PC-3 (cell line): ENCODE measurements at regions not wholly inside any gene's neighbourhood (a gene's known extent, or its start where the extent isn't known, plus 50 kb on each side); places are given as distances from the start of the nearest gene placed in this dataset.

Experiments used
- ATAC-seq: fragments of 200-7000 bp; cut with Tn5 transposase; 2 replicates; pipeline ENCODE4 v1.9.1; 2020; ENCODE audit warnings: mild to moderate bottlenecking, moderate library complexity
- BruUV-seq: library from RNA; stranded (reverse); fragments of 400-500 nt; replicated peaks from 2 replicates; lab custom pipeline; 2021; lab: Mats Ljungman, UMichigan
- CTCF ChIA-PET: fragments of 300-600 bp; sonication (Branson Sonifier 250); formaldehyde crosslinking; loops from one replicate; lab custom pipeline; 2022; ENCODE audit warnings: antibody characterized with exemption; lab: Charles Lee
- POLR2A ChIA-PET: fragments of 300-600 bp; sonication (Branson Sonifier 250); formaldehyde crosslinking; loops from one replicate; lab custom pipeline; 2022; ENCODE audit warnings: antibody characterized with exemption; ENCODE audit not compliant: unreplicated experiment; lab: Charles Lee
- DNase-seq: peaks from one replicate; pipeline ENCODE4 v3.0.0-alpha.2; 2015
- H2AFZ ChIP-seq: fragments of 300-600 bp; sonication (generic); 2 replicates; pipeline ENCODE4 v1.6.0; 2016; ENCODE audit warnings: antibody characterized with exemption, low read length
- H3F3A ChIP-seq: fragments of 300-600 bp; sonication (generic); one replicate; pipeline ENCODE4 v1.6.0; 2017; ENCODE audit warnings: antibody characterized with exemption, low read length, control low read depth, mild to moderate bottlenecking; ENCODE audit not compliant: unreplicated experiment
- H3K27ac ChIP-seq: fragments of 300-600 bp; sonication (generic); 2 replicates; pipeline ENCODE4 v1.5.1; 2016; ENCODE audit warnings: mild to moderate bottlenecking, low read length
- H3K27me3 ChIP-seq: fragments of 300-600 bp; sonication (generic); 2 replicates; pipeline ENCODE4 v1.6.1; 2016; ENCODE audit warnings: low read length, mixed read lengths
- H3K36me3 ChIP-seq: fragments of 300-600 bp; sonication (generic); 2 replicates; pipeline ENCODE4 v1.6.1; 2016; ENCODE audit warnings: low read depth, mixed run types, low read length, mixed read lengths
- H3K4me1 ChIP-seq: fragments of 300-600 bp; sonication (generic); 2 replicates; pipeline ENCODE4 v1.5.1; 2016; ENCODE audit warnings: low read length; ENCODE audit not compliant: insufficient read depth
- H3K4me2 ChIP-seq: fragments of 300-600 bp; sonication (generic); 2 replicates; pipeline ENCODE4 v1.6.0; 2016; ENCODE audit warnings: low read length
- H3K4me3 ChIP-seq: fragments of 300-600 bp; sonication (generic); 2 replicates; pipeline ENCODE4 v1.5.1; 2016; ENCODE audit warnings: mild to moderate bottlenecking, low read length, mixed read lengths
- H3K79me2 ChIP-seq: fragments of 300-600 bp; sonication (generic); 2 replicates; pipeline ENCODE4 v1.6.1; 2017; ENCODE audit warnings: low read length, mixed read lengths
- H3K9ac ChIP-seq: fragments of 300-600 bp; sonication (generic); 2 replicates; pipeline ENCODE4 v1.6.0; 2016; ENCODE audit warnings: mild to moderate bottlenecking, low read length
- H3K9me2 ChIP-seq: fragments of 300-600 bp; sonication (generic); replicated peaks from 2 replicates; pipeline ENCODE4 v1.6.1; 2016; ENCODE audit warnings: mixed run types, low read length, mixed read lengths
- H3K9me3 ChIP-seq: fragments of 300-600 bp; sonication (generic); 2 replicates; pipeline ENCODE4 v1.6.1; 2016; ENCODE audit warnings: low read length, mixed read lengths
- H4K20me1 ChIP-seq: fragments of 300-600 bp; sonication (generic); 2 replicates; pipeline ENCODE4 v1.6.1; 2016; ENCODE audit warnings: low read length, mixed read lengths
- CTCF ChIP-seq: fragments of 300-600 bp; sonication (generic); conservative IDR thresholded peaks from 2 replicates; pipeline ENCODE4 v1.5.1; 2017; ENCODE audit warnings: antibody characterized with exemption, low read depth, mild to moderate bottlenecking, low read length
- EZH2 ChIP-seq: fragments of 300-600 bp; sonication (generic); IDR thresholded peaks from one replicate; pipeline ENCODE4 v1.6.1; 2017; ENCODE audit warnings: antibody characterized with exemption, mild to moderate bottlenecking, low read length; ENCODE audit not compliant: unreplicated experiment
- EZH2phosphoT487 ChIP-seq: fragments of 300-600 bp; sonication (generic); IDR thresholded peaks from 2 replicates; pipeline ENCODE4 v1.6.1; 2018; ENCODE audit warnings: mild to moderate bottlenecking, antibody characterized with exemption, low read length, borderline replicate concordance
- intact Hi-C: fragments of 100-400 bp; cut with micrococcal nuclease; formaldehyde crosslinking; loops from 2 replicates; pipeline ENCODE4 v1.9.0; 2023

GRCh38 chr9:30522061-30522460 lies 1862.4 kb upstream of the ACO1 start:
- no peaks in the 10 kb centered on the region for H4K20me1 ChIP-seq

GRCh38 chr9:30522486-30522885 lies 1862.0 kb upstream of the ACO1 start:
- Histone ChIP-seq H3F3A (no peaks in the 10 kb centered on the region), H3K79me2 (no peaks in the 10 kb centered on the region), H2AFZ (no peak overlapping the region), H4K20me1 (no peaks in the 10 kb centered on the region), H3K9me2 (no peaks in the 10 kb centered on the region), H3K4me1 (no peaks in the 10 kb centered on the region), H3K27ac (no peak overlapping the region), H3K4me2 (no peak overlapping the region), H3K4me3 (no peak overlapping the region), H3K27me3 (no peaks in the 10 kb centered on the region), H3K9ac (no peak overlapping the region), H3K36me3 (no peaks in the 10 kb centered on the region), H3K9me3 (no peaks in the 10 kb centered on the region)
- ChIA-PET CTCF (no interaction called here), POLR2A (no interaction called here)
- DNase-seq (no peak), ATAC-seq (no peak)
- TF ChIP-seq EZH2phosphoT487: no peak
- TF ChIP-seq EZH2: no peak
- no peak for TF ChIP-seq CTCF
- intact Hi-C loops: no loop called here
- no TSS peak for BruUV-seq

More at GRCh38 chr9:30522061-30522460, 1862.4 kb upstream of the ACO1 start:
- intact Hi-C loops: no loop called here
- Histone ChIP-seq H3K27ac (no peak overlapping the region), H3K27me3 (no peaks in the 10 kb centered on the region), H3K4me1 (no peaks in the 10 kb centered on the region), H3K9ac (no peak overlapping the region), H3F3A (no peaks in the 10 kb centered on the region), H3K9me3 (no peaks in the 10 kb centered on the region), H3K79me2 (no peaks in the 10 kb centered on the region), H3K9me2 (no peaks in the 10 kb centered on the region), H3K4me3 (no peak overlapping the region), H3K36me3 (no peaks in the 10 kb centered on the region), H2AFZ (no peak overlapping the region), H3K4me2 (no peak overlapping the region)
- DNase-seq (no peak), ATAC-seq (no peak)
- CTCF ChIA-PET: no interaction called here
- TF ChIP-seq EZH2 (no peak), EZH2phosphoT487 (no peak), CTCF (no peak)
- no TSS peak for BruUV-seq
- POLR2A ChIA-PET: no interaction called here

GRCh38 chr9:30524311-30524710 lies 1860.1 kb upstream of the ACO1 start:
- CTCF ChIA-PET: no interaction called here
- POLR2A ChIA-PET: no interaction called here
- intact Hi-C loops: no loop called here

More at GRCh38 chr9:30524311-30524710, 1860.1 kb upstream of the ACO1 start:
- Histone ChIP-seq H3F3A (no peaks in the 10 kb centered on the region), H4K20me1 (no peaks in the 10 kb centered on the region), H3K79me2 (no peaks in the 10 kb centered on the region), H3K4me3 (no peak overlapping the region), H3K9me2 (no peaks in the 10 kb centered on the region), H2AFZ (no peak overlapping the region), H3K9ac (no peak overlapping the region), H3K27me3 (no peaks in the 10 kb centered on the region), H3K4me1 (no peaks in the 10 kb centered on the region), H3K27ac (no peak overlapping the region), H3K4me2 (no peak overlapping the region), H3K9me3 (no peaks in the 10 kb centered on the region), H3K36me3 (no peaks in the 10 kb centered on the region)
- no peak for TF ChIP-seq EZH2phosphoT487
- DNase-seq (no peak), ATAC-seq (no peak)
- no TSS peak for BruUV-seq
